PC-9 (cell line): ENCODE measurements at regions not wholly inside any gene's neighbourhood (a gene's known extent, or its start where the extent isn't known, plus 50 kb on each side); places are given as distances from the start of the nearest gene placed in this dataset.

ENCODE experiments used
- BruUV-seq: library from RNA; stranded (reverse); fragments of 400-500 nt; replicated peaks from 2 replicates; lab custom pipeline; 2021; lab: Mats Ljungman, UMichigan
- CTCF ChIA-PET: fragments of 300-600 bp; sonication (Branson Sonifier 250); formaldehyde crosslinking; loops from one replicate; lab custom pipeline; 2022; ENCODE audit warnings: antibody characterized with exemption; lab: Charles Lee
- POLR2A ChIA-PET: fragments of 300-600 bp; sonication (Branson Sonifier 250); formaldehyde crosslinking; loops from one replicate; lab custom pipeline; 2022; ENCODE audit warnings: antibody characterized with exemption; ENCODE audit not compliant: unreplicated experiment; lab: Charles Lee
- DNase-seq, 2 experiments: peaks; one replicate each; pipeline versions ENCODE4 v3.0.0 to v3.0.0-alpha.2; 2015 to 2022; ENCODE audit warnings: mixed read lengths in 1 of 2
- H2AFZ ChIP-seq: fragments of 200-600 bp; sonication (generic); 2 replicates; pipeline ENCODE4 v1.8.1; 2017; ENCODE audit warnings: antibody characterized with exemption
- H3F3A ChIP-seq: fragments of 200-600 bp; sonication (generic); 2 replicates; pipeline ENCODE4 v1.8.1; 2017; ENCODE audit warnings: antibody characterized with exemption, mild to moderate bottlenecking, low read depth; ENCODE audit not compliant: insufficient read depth
- H3K27ac ChIP-seq: fragments of 200-600 bp; sonication (generic); 2 replicates; pipeline ENCODE4 v1.6.1; 2016; ENCODE audit warnings: mixed run types
- H3K27me3 ChIP-seq: fragments of 200-600 bp; sonication (generic); 2 replicates; pipeline ENCODE4 v1.6.1; 2016; ENCODE audit warnings: low read depth, mixed run types; ENCODE audit not compliant: insufficient read depth
- H3K36me3 ChIP-seq: fragments of 200-600 bp; sonication (generic); 2 replicates; pipeline ENCODE4 v1.6.1; 2016; ENCODE audit warnings: low read depth, mixed run types
- H3K4me1 ChIP-seq: fragments of 200-600 bp; sonication (generic); replicated peaks from 2 replicates; pipeline ENCODE4 v1.6.1; 2016; ENCODE audit warnings: mixed run types; ENCODE audit not compliant: insufficient read depth
- H3K4me2 ChIP-seq: fragments of 200-600 bp; sonication (generic); 2 replicates; pipeline ENCODE4 v1.6.1; 2017; ENCODE audit warnings: mixed run types
- H3K4me3 ChIP-seq: fragments of 200-600 bp; sonication (generic); 2 replicates; pipeline ENCODE4 v1.6.1; 2016; ENCODE audit warnings: mixed run types
- H3K79me2 ChIP-seq: fragments of 200-600 bp; sonication (generic); 2 replicates; pipeline ENCODE4 v1.6.1; 2017; ENCODE audit warnings: low read depth, mixed run types
- H3K9me2 ChIP-seq: fragments of 200-600 bp; sonication (generic); 2 replicates; pipeline ENCODE4 v1.8.1; 2017; ENCODE audit warnings: mild to moderate bottlenecking; ENCODE audit not compliant: insufficient read depth
- H3K9me3 ChIP-seq: fragments of 200-600 bp; sonication (generic); 2 replicates; pipeline ENCODE4 v1.8.1; 2016; ENCODE audit warnings: low read depth; ENCODE audit not compliant: insufficient read depth
- H4K20me1 ChIP-seq: fragments of 200-600 bp; sonication (generic); 2 replicates; pipeline ENCODE4 v1.8.1; 2017; ENCODE audit not compliant: insufficient read depth
- CTCF ChIP-seq: fragments of 200-600 bp; sonication (generic); conservative IDR thresholded peaks from 2 replicates; pipeline ENCODE4 v1.6.1; 2017; ENCODE audit warnings: mixed run types, antibody characterized with exemption, mild to moderate bottlenecking, moderate library complexity
- EZH2 ChIP-seq: fragments of 200-600 bp; sonication (generic); IDR thresholded peaks from 2 replicates; pipeline ENCODE4 v1.8.0; 2017; ENCODE audit warnings: antibody characterized with exemption, low read depth
- intact Hi-C: fragments of 100-400 bp; cut with micrococcal nuclease; formaldehyde crosslinking; loops from one replicate; pipeline ENCODE4 v1.10.0; 2022; ENCODE audit not compliant: unreplicated experiment

GRCh38 chr17:34166352-34166751 lies 88.7 kb upstream of the CCL2 start:
- Histone ChIP-seq H3K27me3 (peaks cover 9% of the 10 kb centered on the region; the same call in 1 of the 2 replicates), H4K20me1 (no peaks in the 10 kb centered on the region), H3K4me2 (no peak overlapping the region), H3K27ac (no peak overlapping the region), H3K4me1 (no peaks in the 10 kb centered on the region), H3K9me3 (no peaks in the 10 kb centered on the region), H3K79me2 (no peaks in the 10 kb centered on the region), H3K36me3 (no peaks in the 10 kb centered on the region), H3K9me2 (no peaks in the 10 kb centered on the region), H2AFZ (no peak overlapping the region), H3K4me3 (no peak overlapping the region), H3F3A (no peaks in the 10 kb centered on the region)
- ChIA-PET POLR2A (no interaction called here), CTCF (no interaction called here)
- TF ChIP-seq CTCF (no peak), EZH2 (no peak)
- intact Hi-C loops, result no loop called here
- DNase-seq, result no peak
- no TSS peak for BruUV-seq

GRCh38 chr17:34167354-34167753 lies 87.7 kb upstream of the CCL2 start:
- intact Hi-C loops, result no loop called here
- H3F3A ChIP-seq, result no peaks in the 10 kb centered on the region
- no peaks in the 10 kb centered on the region for H3K4me1 ChIP-seq
- H3K36me3 ChIP-seq, result no peaks in the 10 kb centered on the region
- H3K9me2 ChIP-seq, result no peaks in the 10 kb centered on the region
- H4K20me1 ChIP-seq, result no peaks in the 10 kb centered on the region
- POLR2A ChIA-PET, result no interaction called here
- no peak for DNase-seq
- H3K79me2 ChIP-seq, result no peaks in the 10 kb centered on the region
- H3K27ac ChIP-seq, result no peak overlapping the region
- TF ChIP-seq EZH2, result no peak
- TF ChIP-seq CTCF, result no peak
- no TSS peak for BruUV-seq
- no peak overlapping the region for H3K4me2 ChIP-seq
- no peak overlapping the region for H3K4me3 ChIP-seq
- H3K9me3 ChIP-seq, result no peaks in the 10 kb centered on the region
- H2AFZ ChIP-seq, result no peak overlapping the region
- peaks cover 9% of the 10 kb centered on the region; the same call in 1 of the 2 replicates for H3K27me3 ChIP-seq
- CTCF ChIA-PET, result no interaction called here

- Histone ChIP-seq H3K9me2 (no peaks in the 10 kb centered on the region), H3K4me3 (no peak overlapping the region), H3K27me3 (peaks cover 9% of the 10 kb centered on the region; the same call in 1 of the 2 replicates), H3K4me2 (no peak overlapping the region), H3F3A (no peaks in the 10 kb centered on the region), H4K20me1 (no peaks in the 10 kb centered on the region), H3K9me3 (no peaks in the 10 kb centered on the region), H3K79me2 (no peaks in the 10 kb centered on the region), H3K27ac (no peak overlapping the region), H3K4me1 (no peaks in the 10 kb centered on the region), H2AFZ (no peak overlapping the region), H3K36me3 (no peaks in the 10 kb centered on the region)
- no TSS peak for BruUV-seq
- intact Hi-C loops, result no loop called here
- DNase-seq, result no peak
- CTCF ChIA-PET, result no interaction called here
- TF ChIP-seq CTCF (no peak), EZH2 (no peak)
- POLR2A ChIA-PET, result no interaction called here
These were observed 86.1 kb upstream of the CCL2 start for GRCh38 chr17:34168989-34169388.
